GM18502 (cell line): ENCODE measurements at regions not wholly inside any gene's neighbourhood (a gene's known extent, or its start where the extent isn't known, plus 50 kb on each side); places are given as distances from the start of the nearest gene placed in this dataset.

Experiments used
- ATAC-seq: cut with Tn5 transposase; IDR thresholded peaks from one replicate; pipeline ENCODE4 v1.9.1; 2021; ENCODE audit warnings: mild to moderate bottlenecking; ENCODE audit not compliant: unreplicated experiment, poor library complexity

DNA sequence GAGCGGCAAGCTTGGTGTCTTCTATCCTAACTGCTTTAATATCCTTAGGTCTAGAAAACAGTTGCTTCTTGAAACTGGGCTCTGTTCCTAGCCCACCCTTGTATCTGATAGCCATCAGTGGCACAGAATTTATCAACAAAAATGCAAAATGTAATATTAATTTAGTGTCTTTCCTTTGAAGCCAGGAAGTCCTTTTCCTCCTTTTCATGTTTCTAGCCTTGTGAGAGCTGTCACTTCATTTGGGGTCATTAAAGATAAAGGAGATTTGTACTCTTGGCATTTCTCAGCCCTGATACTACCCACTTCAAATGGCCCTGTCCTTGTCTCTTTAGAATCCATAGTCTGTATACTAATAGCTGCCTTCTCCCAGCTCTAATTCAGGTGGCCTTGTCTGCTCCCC lies 111.0 kb downstream of the GAS1 start:
- ATAC-seq: no peak

DNA sequence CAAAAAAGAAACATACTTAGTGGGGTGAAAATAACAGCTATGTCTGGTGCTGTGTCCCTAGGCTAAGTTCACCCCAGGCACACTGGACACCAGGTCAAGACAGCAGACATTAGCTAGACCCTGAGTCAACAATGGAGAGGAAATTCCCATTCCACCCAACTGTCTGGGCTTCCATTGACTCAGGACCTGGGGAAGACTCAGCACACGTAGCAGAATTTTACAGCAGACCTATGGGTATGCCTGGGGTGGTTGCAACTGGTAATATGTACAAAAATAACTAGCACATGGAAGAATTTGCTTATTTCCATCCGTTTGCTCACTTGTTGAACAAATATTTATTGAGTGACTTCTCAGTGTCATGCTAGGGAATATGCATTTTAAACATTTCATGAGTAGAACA lies 117.0 kb downstream of the GAS1 start:
- ATAC-seq: no peak

DNA sequence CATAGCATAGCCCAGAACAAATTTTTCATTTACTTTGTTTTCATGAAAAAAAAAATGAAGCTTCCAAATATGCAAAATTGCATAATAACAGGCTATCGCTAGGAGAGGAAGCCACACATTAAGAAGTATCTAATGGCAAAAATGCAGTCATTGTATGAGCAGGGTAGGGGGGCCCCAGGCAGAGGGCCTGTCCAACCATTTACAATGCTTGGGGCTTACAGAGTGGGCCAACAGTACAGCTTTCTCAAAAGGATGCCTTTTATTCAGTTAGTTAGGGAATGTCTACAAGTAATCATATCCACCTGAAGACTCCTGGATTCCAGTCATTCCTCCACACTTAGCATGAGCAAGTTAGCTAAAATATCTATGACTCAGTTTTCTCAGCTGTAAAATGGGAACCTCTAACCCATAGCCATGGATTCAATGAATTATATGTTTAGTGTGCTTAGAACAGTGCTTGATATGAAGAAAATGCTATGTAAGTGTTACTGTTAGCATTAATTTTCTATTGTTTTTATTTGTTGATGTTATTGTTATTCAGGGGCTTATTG lies 117.7 kb downstream of the GAS1 start:
- ATAC-seq: no peak

DNA sequence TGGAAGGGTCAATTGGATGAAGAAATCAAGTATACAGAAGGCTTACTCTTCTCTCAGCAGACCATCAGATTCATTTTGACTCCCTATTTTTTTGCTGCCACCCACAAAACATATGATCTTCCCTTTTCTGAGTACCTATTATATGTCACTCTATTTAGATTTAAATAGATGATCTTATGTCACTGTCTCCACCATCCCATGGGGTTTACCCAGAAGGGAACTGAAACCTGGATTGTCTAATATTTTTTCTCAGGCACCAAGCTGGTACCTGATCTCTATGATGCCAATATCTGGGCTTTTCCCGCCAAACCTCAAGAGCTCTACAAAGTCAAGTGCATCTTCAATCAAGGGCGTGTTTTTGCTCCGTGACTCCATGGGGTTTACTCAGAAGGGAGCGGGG lies 118.7 kb downstream of the GAS1 start:
- no peak for ATAC-seq

DNA sequence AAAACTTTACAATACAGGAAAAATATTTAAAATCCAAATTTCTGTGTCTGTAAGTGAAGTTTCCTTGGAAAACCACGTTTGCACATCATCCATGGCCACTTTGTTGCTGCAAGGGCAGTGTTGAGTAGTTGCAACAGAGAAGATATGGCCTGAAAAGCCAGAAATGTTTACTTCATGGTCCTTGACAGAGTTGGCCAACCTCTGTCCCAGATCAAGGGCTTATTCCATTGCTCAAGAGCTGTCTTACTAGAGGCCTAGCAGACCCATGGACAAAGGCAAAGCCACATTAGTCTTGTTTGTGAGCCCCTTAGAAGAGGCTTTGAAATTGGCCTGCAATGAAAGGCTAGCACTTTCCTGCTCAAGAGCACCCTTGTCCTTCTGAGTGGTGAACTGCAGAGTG lies 119.4 kb downstream of the GAS1 start:
- ATAC-seq: no peak

DNA sequence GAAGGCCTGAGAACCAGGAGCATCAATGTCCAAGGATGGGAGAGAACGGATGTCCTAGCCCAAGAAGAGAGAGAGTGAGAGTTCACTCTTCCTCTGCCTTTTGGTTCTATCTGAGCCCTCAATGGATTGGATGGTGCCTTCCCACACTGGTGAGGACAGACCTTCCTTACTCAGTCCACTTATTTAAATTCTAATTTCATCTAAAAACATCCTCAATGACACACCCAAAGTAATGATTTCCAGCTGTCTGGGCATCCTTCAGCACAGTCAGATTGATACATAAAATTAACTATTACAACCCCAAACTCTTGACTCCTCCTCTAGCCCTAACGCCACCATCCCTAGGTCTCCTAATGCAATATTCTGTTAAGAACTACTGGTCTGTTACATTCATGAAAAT lies 122.0 kb downstream of the GAS1 start:
- no peak for ATAC-seq

DNA sequence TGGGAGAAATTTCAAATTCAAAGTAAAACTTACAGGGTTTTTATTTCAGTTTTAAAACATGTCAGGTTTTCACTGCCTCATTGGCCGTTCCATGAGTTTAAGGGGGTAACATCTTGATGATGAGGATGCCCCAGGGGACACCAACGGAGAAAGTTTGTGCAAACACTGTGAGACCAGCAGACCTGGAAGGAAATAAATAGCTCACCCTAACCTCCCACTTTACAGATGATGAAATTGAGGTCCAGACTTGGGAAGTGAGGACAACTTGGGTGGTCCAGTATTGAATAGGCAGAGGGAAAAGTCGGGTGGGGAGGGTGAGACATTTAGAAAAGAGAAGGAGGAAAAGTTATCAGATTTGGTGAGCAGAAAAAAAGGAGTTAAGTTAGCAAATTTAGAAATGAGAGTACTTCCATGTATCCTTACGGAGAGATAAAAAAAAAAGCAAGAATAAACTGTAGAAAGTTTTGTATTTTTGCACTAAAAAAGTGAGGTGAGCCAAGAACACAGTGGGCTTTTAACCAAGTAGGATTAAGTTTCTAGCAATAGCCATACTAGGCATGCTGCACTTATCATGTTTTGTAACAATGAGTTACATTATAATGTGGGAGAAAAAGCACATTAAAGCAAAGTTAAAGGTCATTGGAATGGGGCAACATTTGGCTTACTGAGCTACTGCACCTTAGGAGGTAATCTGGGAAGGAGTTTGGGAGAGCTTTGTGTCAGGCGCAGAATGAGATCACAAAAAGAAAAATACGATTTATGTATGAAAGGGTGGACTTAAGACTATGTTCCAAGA lies 125.1 kb downstream of the GAS1 start:
- no peak for ATAC-seq

DNA sequence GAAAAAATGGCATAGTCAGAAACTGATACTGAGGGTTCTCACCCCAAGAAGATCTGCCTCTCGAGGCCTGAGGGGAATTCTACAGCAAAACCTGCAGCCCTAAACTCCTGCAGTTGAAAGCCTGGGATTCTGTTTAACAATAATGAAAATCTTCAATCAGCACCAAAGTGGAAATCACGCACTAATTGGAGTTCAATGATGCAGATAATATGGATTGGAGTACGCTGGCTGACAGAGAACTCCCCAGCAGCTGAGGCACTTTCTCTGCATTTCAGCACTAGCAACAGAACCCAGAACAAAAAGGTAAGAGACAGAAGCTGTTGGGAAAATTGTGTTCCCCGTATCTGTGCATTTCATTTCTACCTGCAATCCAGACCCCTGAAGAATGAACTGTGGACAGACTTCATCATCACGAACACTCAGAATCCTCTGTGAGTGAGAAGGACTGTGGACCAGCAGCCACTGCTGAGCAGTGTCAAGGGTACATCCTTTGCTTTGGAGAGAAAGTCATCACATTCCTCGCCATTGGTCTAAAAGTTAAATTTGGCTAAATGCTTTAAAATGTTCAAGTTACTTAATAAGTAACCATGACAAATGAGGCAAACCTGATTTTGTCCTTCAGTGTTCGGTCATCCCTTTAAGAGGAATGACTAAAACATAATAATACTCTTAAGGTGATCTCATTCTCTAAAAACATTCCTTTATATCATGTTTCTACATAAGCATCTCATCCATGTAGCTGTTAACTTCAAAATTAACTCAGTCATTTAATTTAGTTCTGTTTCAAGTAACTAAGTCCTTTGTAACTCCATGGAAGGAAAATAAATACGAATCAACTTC lies 126.1 kb downstream of the GAS1 start:
- no peak for ATAC-seq

DNA sequence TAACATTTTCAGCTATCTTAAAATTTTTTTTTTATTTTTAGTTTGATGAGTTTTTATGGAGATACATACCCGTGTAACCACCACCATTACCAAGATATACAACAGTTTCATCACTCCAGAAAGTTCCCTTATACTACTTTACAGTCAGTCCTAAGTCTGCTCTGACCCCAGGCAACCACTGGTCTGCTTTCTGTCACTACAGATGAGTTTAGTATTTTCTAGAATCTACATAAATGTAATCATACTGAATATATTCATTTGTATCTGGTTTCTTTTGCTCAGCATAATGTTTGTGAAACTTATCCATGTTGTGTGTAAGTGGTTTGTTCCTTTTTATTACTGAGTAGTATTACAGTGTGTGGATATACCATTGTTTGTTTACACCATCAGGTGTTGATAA lies 127.8 kb downstream of the GAS1 start:
- no peak for ATAC-seq

DNA sequence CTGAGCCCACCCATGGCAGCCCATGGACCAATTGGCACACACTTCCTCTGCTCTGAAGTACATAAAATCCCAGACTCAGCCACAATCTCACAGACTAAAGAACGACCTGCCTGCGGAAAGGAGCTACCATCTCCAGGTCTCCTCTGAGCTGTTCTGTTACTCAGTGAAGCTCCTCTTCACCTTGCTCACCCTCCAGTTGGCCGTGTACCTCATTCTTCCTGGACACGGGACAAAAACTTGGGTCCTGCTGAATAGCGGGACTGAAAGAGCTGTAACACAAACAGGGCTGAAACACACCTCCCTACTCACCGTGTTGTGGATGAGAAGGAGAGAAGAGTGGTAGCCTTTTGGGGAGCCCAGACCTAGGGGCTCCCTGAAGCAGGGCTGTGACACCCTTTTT lies 128.7 kb downstream of the GAS1 start:
- no peak for ATAC-seq

DNA sequence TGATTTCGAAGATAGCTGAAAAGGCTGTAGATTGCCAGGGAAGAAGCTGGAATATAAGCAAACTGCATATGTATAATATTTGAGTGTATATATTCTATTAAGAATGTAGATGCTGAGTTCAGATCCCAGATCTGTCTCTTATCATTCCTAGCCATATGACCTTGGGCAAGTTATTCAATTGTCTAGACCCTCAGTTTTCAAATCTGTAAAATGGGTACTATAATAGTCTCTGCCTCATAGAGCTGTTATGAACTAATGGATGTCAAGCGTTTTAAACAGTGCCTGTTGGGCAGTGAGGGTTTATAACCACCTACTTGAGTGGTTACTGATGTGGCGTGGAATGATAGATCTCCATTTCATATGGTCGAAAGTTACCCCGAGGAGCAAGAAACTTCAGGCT lies 130.4 kb downstream of the GAS1 start:
- ATAC-seq: no peak

DNA sequence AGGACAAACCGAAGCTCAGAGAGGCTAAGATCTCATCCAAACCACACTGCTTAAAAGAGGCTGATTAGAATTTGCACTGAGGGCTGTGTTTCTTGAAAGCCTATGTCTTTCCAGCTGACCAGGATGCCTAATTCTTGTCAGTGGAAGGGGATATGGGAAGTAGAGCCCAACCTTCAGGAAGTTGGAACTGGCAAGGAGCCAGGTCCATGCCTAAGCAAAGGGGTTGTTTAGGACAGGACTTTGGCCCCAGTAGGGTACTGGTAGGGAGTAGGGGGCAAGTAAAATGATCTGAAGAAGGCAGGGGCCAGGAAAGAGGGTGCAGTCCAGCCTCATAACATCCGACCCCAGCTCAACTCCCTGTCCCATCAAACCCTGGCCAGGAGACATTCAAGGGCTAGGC lies 130.9 kb downstream of the GAS1 start:
- no peak for ATAC-seq

DNA sequence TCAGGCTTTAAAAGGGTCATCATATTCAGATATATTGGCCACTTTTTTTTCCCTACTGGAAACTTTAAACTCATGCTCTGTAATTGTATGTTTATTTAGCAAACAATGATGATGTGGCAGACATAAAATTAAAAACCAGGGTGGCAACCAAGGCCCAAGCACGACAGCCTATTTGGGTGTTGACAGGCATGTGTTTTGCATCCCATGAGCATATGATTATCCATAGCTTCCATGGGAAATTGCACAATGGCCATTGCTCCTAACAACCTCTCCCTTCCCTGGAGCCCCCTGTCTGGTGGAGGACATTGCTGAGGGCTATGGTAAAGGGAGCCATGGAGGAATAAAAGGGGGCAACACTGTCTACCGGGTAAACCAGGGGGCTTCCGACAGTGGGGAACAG lies 134.7 kb downstream of the GAS1 start:
- ATAC-seq: no peak

DNA sequence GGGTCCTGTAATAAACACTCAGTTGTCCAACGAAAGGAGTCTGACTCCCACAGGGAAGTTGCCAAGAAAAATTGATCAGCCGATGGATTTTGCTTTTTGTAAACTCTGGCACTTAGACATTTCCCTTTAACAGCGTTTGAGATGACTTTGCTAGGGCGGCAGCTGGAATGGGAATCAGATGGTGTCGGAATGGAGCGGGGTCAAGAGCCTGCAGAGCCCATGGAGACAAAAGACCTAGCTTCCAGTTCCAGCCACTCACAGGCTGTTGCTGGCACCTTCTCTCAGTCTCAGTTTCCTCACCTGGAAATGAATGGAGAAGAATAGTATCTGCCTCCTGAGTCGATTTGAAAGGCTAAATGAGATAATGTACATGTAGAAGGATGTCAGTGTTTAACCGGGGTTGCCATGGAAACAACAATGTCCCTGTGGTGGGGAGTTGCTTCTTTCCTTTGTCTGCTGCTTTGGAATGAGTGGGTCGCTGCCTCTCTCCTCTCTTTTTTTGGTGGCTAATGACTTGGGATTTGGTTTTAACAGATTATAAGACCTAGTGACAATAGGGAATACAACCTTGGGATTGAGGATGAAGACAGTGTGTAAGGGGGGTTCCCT lies 137.4 kb downstream of the GAS1 start:
- no peak for ATAC-seq

DNA sequence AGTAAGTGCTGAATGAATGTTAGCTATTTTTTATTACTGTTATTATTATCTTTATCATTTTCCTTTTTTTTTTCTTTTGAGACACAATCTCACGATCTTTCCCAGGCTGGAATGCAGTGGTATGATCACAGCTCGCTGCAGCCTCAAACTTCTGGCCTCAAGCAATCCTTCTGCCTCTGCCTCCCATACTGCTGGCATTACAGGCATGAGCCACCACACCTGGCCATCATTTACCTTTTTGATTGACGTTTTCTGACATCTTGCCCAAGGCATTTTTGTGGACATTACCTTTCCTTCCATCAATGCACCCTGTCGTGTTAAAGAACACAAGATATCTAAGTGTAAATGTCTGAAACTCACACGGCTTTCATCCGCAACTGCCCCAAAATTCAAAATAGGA lies 138.2 kb downstream of the GAS1 start:
- no peak for ATAC-seq

DNA sequence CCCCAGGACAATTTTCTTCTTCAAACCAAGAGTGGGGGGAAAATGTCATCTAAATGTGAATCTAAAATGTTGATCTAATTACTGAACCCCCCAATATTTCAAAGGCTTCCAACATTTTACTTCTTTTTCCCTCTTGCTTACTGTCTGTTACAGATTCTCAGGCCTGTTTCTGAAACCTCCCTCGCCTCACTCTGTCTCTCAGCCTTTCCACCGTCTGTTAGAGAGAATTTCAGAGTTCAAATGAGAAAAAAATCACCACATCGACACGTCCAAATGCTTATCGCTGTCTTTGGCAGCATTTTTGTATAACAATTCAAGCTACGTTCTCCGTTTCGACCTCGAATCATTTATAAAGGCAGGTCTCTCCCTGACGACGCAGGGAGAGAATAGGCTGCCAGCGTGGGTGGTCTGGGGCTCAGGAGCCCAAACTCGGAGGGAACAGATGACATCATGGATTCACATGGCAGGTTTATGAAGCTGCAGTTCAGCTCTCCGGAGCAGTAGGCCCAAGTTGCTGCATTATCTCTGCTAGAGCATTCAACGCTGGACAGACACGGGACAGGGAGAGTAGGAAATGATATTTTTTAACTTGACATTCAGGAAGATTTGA lies 139.8 kb downstream of the GAS1 start:
- no peak for ATAC-seq

DNA sequence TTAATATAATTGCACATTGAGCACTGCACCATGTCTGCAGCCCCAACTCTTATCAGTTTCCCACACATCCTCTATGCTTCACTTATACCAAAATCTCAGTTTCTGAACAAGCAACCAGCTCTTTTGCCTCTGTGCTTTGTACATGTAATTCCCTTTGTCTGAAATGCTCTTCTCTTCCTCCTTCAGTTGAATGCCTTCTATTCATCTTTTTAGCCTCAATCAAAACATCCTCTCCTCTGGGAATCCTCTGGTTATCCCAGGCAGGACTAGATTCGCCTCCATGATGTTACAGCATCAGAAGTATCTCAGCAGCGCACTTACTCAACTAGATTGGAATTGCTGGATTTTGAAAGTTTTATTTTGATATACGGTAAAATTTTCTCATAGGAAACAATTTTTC lies 143.3 kb downstream of the GAS1 start:
- ATAC-seq: no peak

DNA sequence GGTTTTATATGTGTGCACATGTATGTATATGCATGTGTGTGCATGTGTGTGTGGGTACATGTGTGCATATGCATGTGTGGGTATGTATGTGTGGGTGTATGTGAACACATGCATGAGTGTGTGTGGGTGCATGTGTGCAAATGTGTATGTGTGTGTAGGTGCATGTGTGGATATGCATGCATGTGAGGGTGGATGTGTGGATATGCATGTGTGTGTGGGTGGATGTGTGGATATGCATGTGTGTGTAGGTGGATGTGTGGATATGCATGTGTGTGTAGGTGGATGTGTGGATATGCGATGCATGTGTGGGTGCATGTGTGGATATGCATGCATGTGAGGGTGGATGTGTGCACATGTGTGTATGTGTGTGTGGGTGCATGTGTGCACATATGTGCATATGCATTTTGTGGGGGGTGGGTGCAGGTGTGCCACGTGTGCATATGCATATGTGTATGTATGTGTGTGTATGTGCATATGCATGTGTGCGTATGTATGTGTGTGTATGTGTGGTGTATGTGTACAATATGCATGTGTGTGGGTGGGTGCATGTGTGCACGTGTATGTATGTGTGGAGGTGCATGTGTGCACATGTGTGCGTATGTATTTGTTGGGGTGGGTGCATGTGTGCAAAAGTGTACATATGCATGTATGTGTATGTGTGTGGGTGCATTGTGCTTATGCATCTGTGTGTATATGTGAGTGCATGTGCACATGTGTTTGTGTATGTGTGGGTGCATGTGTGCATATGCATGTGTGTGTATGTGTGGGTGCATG lies 144.2 kb downstream of the GAS1 start:
- no peak for ATAC-seq

DNA sequence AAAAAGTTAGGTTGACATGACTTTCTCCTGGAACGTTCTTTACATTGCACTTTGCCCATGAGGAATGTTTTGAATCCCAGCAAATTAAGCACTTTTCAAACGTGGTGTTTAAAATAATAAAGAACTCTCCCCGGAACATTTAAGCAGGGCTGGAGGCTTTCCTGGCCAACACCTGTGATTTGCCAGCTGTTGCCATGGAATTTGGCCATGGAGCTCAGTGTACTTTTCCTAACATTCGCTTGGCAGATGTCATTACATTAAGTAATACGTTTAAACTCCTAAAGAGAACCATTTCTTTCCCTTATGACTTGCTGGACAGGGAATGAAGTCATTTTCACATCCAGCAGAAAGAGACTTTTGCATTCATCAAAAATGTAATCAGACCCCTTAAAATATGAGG lies 146.1 kb downstream of the GAS1 start:
- no peak for ATAC-seq

DNA sequence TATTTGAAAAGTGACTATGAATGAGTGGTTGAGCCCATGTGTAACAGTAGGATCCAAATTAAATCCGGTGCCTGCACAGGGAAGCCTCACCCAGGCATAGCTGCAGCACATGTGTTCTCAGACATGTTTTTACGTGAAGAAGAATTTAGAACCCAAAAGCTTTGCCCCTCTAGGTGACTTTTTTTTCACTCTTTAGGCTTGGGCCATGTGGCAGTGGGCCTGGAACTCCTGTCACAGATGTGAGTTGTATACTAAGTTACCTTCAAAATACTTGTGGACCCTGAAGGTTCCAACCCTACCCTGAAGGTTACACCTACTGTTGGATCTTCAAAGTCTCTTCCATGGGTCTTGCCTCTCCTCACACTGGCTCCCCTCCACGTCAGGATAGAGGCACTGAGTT lies 146.6 kb downstream of the GAS1 start:
- ATAC-seq: no peak
